ENCODE measurements at regions not wholly inside any gene's neighbourhood (a gene's known extent, or its start where the extent isn't known, plus 50 kb on each side); places are given as distances from the start of the nearest gene placed in this dataset.

GRCh38 chr4:38283724-38284123 lies 323.5 kb downstream of the PTTG2 start:
- H3K27me3 ChIP-seq (ENCODE audit: insufficient read depth, low read depth, low read length), result no peaks in the 10 kb centered on the region
- no peak overlapping the region for H3K4me2 ChIP-seq (ENCODE audit: low read length)
- H3K79me2 ChIP-seq (replicated peaks; ENCODE audit: insufficient read depth, low read length), result no peaks in the 10 kb centered on the region
- H3K27ac ChIP-seq (ENCODE audit: low read length), result no peak overlapping the region
- no peak overlapping the region for H3K9ac ChIP-seq (ENCODE audit: low read length)
- no peaks in the 10 kb centered on the region for H4K20me1 ChIP-seq (ENCODE audit: insufficient read depth)
- H2AFZ ChIP-seq (ENCODE audit: low read depth, low read length), result no peak overlapping the region
- no peaks in the 10 kb centered on the region for H3K36me3 ChIP-seq (ENCODE audit: insufficient read depth, low read length)
- no peaks in the 10 kb centered on the region for H3F3A ChIP-seq (ENCODE audit: insufficient read depth, low read length, poor library complexity, severe bottlenecking)
- TF ChIP-seq CTCF (IDR thresholded peaks at IDR 0.05; ENCODE audit: poor library complexity, severe bottlenecking) (no peak), POLR2AphosphoS5 (IDR thresholded peaks at IDR 0.05) (no peak), MXI1 (conservative IDR thresholded peaks at IDR 0.05; ENCODE audit: poor library complexity, severe bottlenecking) (no peak), REST (IDR thresholded peaks at IDR 0.05; ENCODE audit: borderline replicate concordance) (no peak), EZH2 (IDR thresholded peaks at IDR 0.05; ENCODE audit: borderline replicate concordance, insufficient read depth, low read length, poor library complexity, severe bottlenecking) (no peak), SMC3 (conservative IDR thresholded peaks at IDR 0.05; ENCODE audit: poor library complexity) (no peak)
- H3K4me3 ChIP-seq (ENCODE audit: low read length), result no peak overlapping the region
- no peaks in the 10 kb centered on the region for H3K9me3 ChIP-seq (ENCODE audit: low read length)
- no peaks in the 10 kb centered on the region for H3K9me2 ChIP-seq (ENCODE audit: insufficient read depth, low read length)

GRCh38 chr4:38284294-38285030 lies 324.3 kb downstream of the PTTG2 start:
- no peaks in the 10 kb centered on the region for H3K9me3 ChIP-seq (ENCODE audit: low read length)
- no peaks in the 10 kb centered on the region for H3K79me2 ChIP-seq (replicated peaks; ENCODE audit: insufficient read depth, low read length)
- no peak for TF ChIP-seq REST (IDR thresholded peaks at IDR 0.05; ENCODE audit: borderline replicate concordance)
- no peak for TF ChIP-seq TAF1 (IDR thresholded peaks at IDR 0.05; ENCODE audit: low read depth)
- no peak for TF ChIP-seq POLR2AphosphoS5 (IDR thresholded peaks at IDR 0.05)
- no peak for TF ChIP-seq MXI1 (conservative IDR thresholded peaks at IDR 0.05; ENCODE audit: poor library complexity, severe bottlenecking)
- no peak for TF ChIP-seq EZH2 (IDR thresholded peaks at IDR 0.05; ENCODE audit: borderline replicate concordance, insufficient read depth, low read length, poor library complexity, severe bottlenecking)
- no peak for TF ChIP-seq SMC3 (conservative IDR thresholded peaks at IDR 0.05; ENCODE audit: poor library complexity)
- no peak for TF ChIP-seq RAD21 (conservative IDR thresholded peaks at IDR 0.05)
- TF ChIP-seq CTCF (IDR thresholded peaks at IDR 0.05; ENCODE audit: poor library complexity, severe bottlenecking), result no peak
- no peak for TF ChIP-seq EP300 (conservative IDR thresholded peaks at IDR 0.05; ENCODE audit: poor library complexity, severe bottlenecking)
- H4K20me1 ChIP-seq (ENCODE audit: insufficient read depth), result no peaks in the 10 kb centered on the region
- H3K4me3 ChIP-seq (ENCODE audit: low read length), result no peak overlapping the region
- no peaks in the 10 kb centered on the region for H3F3A ChIP-seq (ENCODE audit: insufficient read depth, low read length, poor library complexity, severe bottlenecking)
- no peaks in the 10 kb centered on the region for H3K36me3 ChIP-seq (ENCODE audit: insufficient read depth, low read length)
- H3K4me2 ChIP-seq (ENCODE audit: low read length), result no peak overlapping the region
- H2AFZ ChIP-seq (ENCODE audit: low read depth, low read length), result no peak overlapping the region
- no peak overlapping the region for H3K27ac ChIP-seq (ENCODE audit: low read length)
- no peak overlapping the region for H3K9ac ChIP-seq (ENCODE audit: low read length)
- H3K9me2 ChIP-seq (ENCODE audit: insufficient read depth, low read length), result no peaks in the 10 kb centered on the region
- no peaks in the 10 kb centered on the region for H3K27me3 ChIP-seq (ENCODE audit: insufficient read depth, low read depth, low read length)
